HL-60 (cell line): ENCODE measurements at regions not wholly inside any gene's neighbourhood (a gene's known extent, or its start where the extent isn't known, plus 50 kb on each side); places are given as distances from the start of the nearest gene placed in this dataset.

Experiments
- CTCF ChIP-seq: IDR thresholded peaks from one replicate; pipeline ENCODE4 v1.5.1; 2011; ENCODE audit warnings: low read length, control low read depth, inconsistent platforms; ENCODE audit not compliant: insufficient read depth
- GABPA ChIP-seq: IDR thresholded peaks from 2 replicates; pipeline ENCODE4 v1.6.1; 2012; ENCODE audit warnings: low read depth
- POLR2AphosphoS5 ChIP-seq: IDR thresholded peaks from 2 replicates; pipeline ENCODE4 v1.6.1; 2012; ENCODE audit warnings: low read depth
- REST ChIP-seq: IDR thresholded peaks from 2 replicates; pipeline ENCODE4 v1.6.1; 2012; ENCODE audit warnings: low read depth; ENCODE audit not compliant: insufficient replicate concordance
- SPI1 ChIP-seq: IDR thresholded peaks from 2 replicates; pipeline ENCODE4 v1.6.1; 2012; ENCODE audit warnings: low read depth, mild to moderate bottlenecking, borderline replicate concordance

- no peak for TF ChIP-seq CTCF
- TF ChIP-seq POLR2AphosphoS5 = no peak
- no peak for TF ChIP-seq REST
- no peak for TF ChIP-seq GABPA
- TF ChIP-seq SPI1 = no peak
Measured at GRCh38 chr11:129316781-129317180, 58.9 kb upstream of the BARX2 start.
